HG03103 (cell line): ENCODE measurements at regions not wholly inside any gene's neighbourhood (a gene's known extent, or its start where the extent isn't known, plus 50 kb on each side); places are given as distances from the start of the nearest gene placed in this dataset.

ENCODE experiments used
- ATAC-seq: cut with Tn5 transposase; IDR thresholded peaks from one replicate; pipeline ENCODE4 v1.9.1; 2021; ENCODE audit warnings: low read depth; ENCODE audit not compliant: unreplicated experiment

- ATAC-seq, result no peak
These were observed 50.8 kb upstream of the KLHL13 start for GRCh38 chrX:118167361-118167760.

- no peak for ATAC-seq
These were observed 54.7 kb upstream of the KLHL13 start for GRCh38 chrX:118171356-118171755.

DNA sequence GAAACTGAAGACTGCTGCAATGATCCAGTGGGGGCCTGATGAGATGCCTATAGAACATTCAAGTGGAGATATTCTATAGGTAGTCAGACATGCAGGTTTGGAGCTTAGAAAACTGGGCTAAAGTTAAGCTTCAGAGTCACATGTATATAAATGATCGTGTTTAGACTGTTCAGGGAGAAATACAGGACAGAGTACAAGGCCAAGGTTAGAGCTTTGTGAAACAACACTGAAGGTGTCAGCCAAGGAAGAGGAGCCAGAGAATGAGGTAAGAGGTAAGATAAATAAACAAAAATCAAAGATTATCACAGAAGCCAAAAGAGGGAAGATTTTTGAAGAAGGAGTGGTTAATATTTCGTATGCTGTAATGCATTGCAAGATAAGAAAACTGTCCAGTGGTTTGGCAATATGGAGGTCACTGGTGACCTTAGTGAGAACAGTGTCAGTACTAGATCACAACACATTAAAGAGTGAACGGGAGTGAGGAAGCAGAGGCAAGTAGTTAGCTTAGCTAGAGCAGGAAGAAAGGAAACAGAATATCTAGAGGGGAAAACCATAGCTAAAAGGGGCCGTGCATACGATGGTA is 58.0 kb upstream of the KLHL13 start:
- no peak for ATAC-seq

DNA sequence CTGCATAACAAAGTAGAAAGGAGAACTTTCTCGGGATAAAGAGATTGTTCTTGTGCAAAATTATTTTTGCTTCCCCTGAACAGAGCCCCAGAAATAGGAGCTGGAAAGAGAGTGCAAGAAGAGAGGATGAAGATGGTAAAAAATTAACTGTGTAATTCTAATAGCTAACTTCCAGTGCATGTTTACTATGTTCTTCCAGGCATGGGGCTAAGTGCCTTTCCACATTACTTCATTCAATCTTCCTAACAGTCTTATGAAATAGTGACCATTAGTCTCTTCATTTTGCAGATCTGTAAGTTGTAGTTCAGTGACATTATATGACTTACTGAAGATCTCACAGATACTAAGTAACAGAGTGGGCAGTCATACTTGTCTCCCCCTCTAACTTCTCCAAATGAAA is 61.1 kb upstream of the KLHL13 start:
- ATAC-seq, result no peak

DNA sequence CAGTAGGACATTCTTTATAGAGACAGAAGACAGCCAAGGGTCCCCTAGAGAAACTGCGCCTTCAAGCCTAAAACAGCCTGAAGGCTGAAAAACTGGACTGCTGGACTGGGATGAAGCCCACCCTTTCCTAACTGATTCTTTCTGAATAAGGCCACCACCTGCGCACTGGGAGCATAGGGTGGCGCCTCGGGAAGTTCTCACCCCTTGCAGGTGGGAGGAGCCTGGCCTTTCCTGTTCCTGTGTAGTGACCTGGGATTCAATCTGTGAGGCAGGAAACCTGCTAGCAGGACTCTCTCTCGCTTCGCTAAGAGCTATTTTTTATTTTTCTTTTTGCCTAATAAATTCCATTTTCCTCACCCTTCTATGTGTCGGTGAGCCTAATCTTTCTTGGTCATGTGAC is 61.8 kb upstream of the KLHL13 start:
- ATAC-seq, result no peak

DNA sequence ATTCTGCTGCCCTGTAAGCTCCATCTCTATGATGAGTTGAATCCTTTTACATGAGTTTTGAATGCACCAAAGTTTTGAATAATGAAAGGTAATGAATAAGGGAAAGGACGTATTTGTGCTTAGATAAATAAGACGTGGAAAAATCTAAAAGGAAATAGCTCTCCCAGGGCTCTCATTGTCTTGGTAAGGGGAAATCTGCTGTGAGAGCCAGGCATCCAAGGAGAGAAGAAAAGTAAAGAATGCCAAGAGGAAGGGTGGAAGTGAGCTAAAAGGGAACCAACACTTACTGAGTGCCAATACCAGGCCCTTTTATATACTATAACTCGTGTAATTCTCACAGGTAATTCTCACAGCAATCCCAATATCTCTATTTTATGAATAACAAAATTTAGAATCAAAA is 62.6 kb upstream of the KLHL13 start:
- ATAC-seq, result no peak

GRCh38 chrX:118179718-118180117 is 63.1 kb upstream of the KLHL13 start:
- ATAC-seq, result no peak

- no peak for ATAC-seq
These were observed 64.4 kb upstream of the KLHL13 start for GRCh38 chrX:118181030-118181429.

DNA sequence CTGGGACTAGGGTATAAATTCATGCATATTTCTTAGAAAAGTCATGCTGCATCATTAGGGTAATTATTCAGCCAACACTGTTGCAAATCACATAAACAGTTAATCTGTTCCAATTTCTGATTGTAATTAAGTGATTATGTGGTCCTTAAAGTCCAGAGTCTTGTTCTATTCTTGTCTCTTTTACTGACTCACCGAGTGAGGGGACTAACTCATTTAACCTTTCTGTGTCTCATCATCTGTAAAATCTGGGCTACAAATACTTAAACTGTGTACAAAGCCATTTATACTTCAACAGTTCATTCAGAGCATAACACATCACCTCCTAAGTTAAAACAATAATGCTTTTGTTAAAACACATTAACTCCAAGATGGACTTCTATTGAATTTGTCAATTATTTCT is 65.4 kb upstream of the KLHL13 start:
- ATAC-seq, result no peak

DNA sequence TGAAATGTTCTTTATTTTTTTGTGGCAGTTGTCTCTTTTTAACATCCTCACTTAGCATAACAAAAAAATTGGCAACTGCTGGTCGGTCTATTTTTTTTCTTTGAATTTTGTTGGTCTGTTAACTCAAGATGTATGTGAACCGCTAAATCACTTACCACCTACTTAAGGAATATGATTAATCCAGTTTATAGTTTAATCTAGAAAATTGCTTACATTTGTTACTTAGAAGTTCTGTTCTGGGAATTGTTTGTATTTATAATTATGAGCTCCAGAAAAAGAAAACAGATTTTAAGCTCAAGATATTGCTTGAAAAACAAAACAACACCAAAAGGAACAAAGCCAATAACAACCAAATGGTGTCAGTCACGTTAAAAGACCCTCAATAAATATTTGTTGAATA is 66.1 kb upstream of the KLHL13 start:
- no peak for ATAC-seq

GRCh38 chrX:118183606-118184005 is 67.0 kb upstream of the KLHL13 start:
- no peak for ATAC-seq

GRCh38 chrX:118187100-118187499 is 70.5 kb upstream of the KLHL13 start:
- ATAC-seq, result no peak

- no peak for ATAC-seq
These were observed 72.4 kb upstream of the KLHL13 start for GRCh38 chrX:118189000-118189399.

DNA sequence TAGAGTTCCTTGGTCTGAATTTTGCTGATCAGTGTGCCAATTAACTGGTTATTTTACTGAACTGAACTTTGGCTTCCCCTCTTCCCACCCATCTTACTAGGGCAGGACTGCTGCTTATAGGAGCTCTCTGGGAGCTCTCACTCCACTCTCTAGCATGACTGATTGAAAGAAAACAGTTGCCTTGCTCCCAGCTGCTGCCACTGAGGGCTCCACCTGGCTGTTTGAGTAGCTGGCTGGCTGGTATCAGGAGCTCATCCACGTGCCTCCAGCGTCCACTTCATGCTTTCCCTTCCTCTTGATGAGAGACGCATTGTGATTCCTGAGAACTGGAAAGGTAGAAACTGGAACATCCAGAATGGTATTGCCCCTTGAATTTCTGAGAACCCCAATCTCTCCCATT is 73.0 kb upstream of the KLHL13 start:
- ATAC-seq, result no peak

GRCh38 chrX:118197730-118198129 is 81.1 kb upstream of the KLHL13 start:
- no peak for ATAC-seq

- no peak for ATAC-seq
These were observed 82.0 kb upstream of the KLHL13 start for GRCh38 chrX:118198577-118198976.

- no peak for ATAC-seq
These were observed 83.4 kb upstream of the KLHL13 start for GRCh38 chrX:118199997-118200396.

DNA sequence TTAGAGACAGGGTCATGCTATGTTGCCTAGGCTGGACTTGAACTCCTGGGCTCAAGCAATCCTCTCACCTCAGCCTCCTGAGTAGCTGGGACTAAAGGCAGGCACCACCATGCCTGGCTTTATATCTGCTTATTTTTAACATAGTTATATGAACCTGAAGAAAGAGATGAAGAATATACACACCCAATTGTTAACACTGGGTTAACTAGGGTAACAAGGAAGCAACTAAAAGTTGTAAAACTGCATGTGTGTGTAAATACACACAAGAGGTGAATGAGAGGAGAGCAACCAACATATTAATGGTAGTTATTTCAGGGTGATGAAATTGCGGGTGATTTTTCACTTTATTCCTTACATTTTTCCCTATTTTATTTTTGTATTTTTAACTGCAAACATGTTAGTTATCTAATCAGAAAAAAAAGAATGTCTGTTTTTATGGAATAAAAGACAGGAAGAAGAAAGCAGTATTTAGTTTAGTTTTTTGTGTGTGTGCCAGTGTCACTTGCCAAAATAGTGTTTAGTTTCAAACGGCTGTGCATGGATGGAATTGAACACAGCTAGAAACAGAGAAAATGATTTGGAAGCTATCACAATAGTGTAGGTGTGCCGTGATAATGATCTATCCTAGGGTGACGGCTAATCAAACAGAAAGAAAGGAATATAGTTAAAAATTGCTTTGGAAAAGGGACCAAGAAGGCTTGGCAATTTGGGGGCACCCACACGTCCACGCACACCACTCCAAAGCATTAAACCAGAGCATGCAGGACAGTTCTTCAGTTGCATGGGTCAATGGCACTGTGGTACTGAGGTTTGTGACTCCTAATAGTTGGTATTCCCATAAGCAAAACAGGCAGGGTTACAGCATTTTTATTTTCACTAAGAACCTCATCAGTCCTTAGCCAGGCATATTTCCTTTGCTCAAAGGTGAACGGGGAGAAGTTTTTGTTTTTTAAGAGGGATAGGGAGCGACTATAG is 89.1 kb upstream of the KLHL13 start:
- ATAC-seq, result no peak

- no peak for ATAC-seq
These were observed 91.3 kb upstream of the KLHL13 start for GRCh38 chrX:118207831-118208453.

- no peak for ATAC-seq
These were observed 91.9 kb upstream of the KLHL13 start for GRCh38 chrX:118208481-118208880.
